Neuronal stem cell (in vitro differentiated cells): ENCODE measurements at regions not wholly inside any gene's neighbourhood (a gene's known extent, or its start where the extent isn't known, plus 50 kb on each side); places are given as distances from the start of the nearest gene placed in this dataset.

Source experiments
- DNase-seq: peaks from one replicate; pipeline ENCODE4 v3.0.0-alpha.2; 2013; ENCODE audit warnings: low spot score
- H2AFZ ChIP-seq: one replicate; pipeline ENCODE4 v1.6.1; 2013; ENCODE audit warnings: mild to moderate bottlenecking, low read length, inconsistent platforms
- H2AK5ac ChIP-seq: 2 replicates; pipeline ENCODE4 v1.6.1; 2013; ENCODE audit warnings: low read depth, mild to moderate bottlenecking, inconsistent platforms, low read length, moderate library complexity, mixed read lengths
- H2BK120ac ChIP-seq: 2 replicates; pipeline ENCODE4 v1.6.1; 2013; ENCODE audit warnings: low read depth, mild to moderate bottlenecking, inconsistent platforms, low read length, moderate library complexity, mixed read lengths
- H2BK12ac ChIP-seq: one replicate; pipeline ENCODE4 v1.6.1; 2013; ENCODE audit warnings: low read length, inconsistent platforms
- H2BK15ac ChIP-seq: 2 replicates; pipeline ENCODE4 v1.6.1; 2013; ENCODE audit warnings: mild to moderate bottlenecking, low read length, inconsistent platforms, mixed read lengths
- H2BK5ac ChIP-seq: one replicate; pipeline ENCODE4 v1.6.1; 2013; ENCODE audit warnings: inconsistent platforms, mild to moderate bottlenecking, low read length, moderate library complexity
- H3K14ac ChIP-seq: one replicate; pipeline ENCODE4 v1.6.1; 2013; ENCODE audit warnings: low read length, inconsistent platforms
- H3K18ac ChIP-seq: 2 replicates; pipeline ENCODE4 v1.6.1; 2013; ENCODE audit warnings: low read length, inconsistent platforms
- H3K23ac ChIP-seq: 2 replicates; pipeline ENCODE4 v1.6.1; 2013; ENCODE audit warnings: low read depth, mild to moderate bottlenecking, mixed read lengths, low read length, inconsistent platforms; ENCODE audit not compliant: poor library complexity
- H3K27ac ChIP-seq: replicated peaks from 3 replicates; pipeline ENCODE4 v1.5.1; 2013; ENCODE audit warnings: low read length, inconsistent platforms
- H3K27me3 ChIP-seq, 3 experiments: 2 replicates each; pipeline ENCODE4 v1.6.1; 2013; ENCODE audit warnings: low read length in 3 of 3, mild to moderate bottlenecking in 2 of 3, inconsistent platforms in 1 of 3, low read depth in 1 of 3, mixed read lengths in 1 of 3, moderate library complexity in 1 of 3; ENCODE audit not compliant: control insufficient read depth in 3 of 3, insufficient read depth in 3 of 3
- H3K36me3 ChIP-seq, 2 donors: replicated peaks in 1 of 2; 2 replicates each; pipeline ENCODE4 v1.6.1; 2013; ENCODE audit warnings: low read length in 2 of 2; ENCODE audit not compliant: control insufficient read depth in 2 of 2, insufficient read depth in 2 of 2
- H3K4ac ChIP-seq: 2 replicates; pipeline ENCODE4 v1.6.1; 2013; ENCODE audit warnings: inconsistent platforms, mild to moderate bottlenecking, low read length, moderate library complexity
- H3K4me1 ChIP-seq, 2 donors: 1 replicate in 1 of 2; 2 replicates in 1 of 2; pipeline ENCODE4 v1.6.1; 2013; ENCODE audit warnings: low read length in 2 of 2, low read depth in 1 of 2; ENCODE audit not compliant: control insufficient read depth in 2 of 2, insufficient read depth in 1 of 2
- H3K4me2 ChIP-seq: one replicate; pipeline ENCODE4 v1.6.1; 2013; ENCODE audit warnings: mild to moderate bottlenecking, low read length, inconsistent platforms; ENCODE audit not compliant: insufficient read depth, poor library complexity, severe bottlenecking
- H3K4me3 ChIP-seq, 2 donors: 2 replicates each; pipeline ENCODE4 v1.5.1; 2013; ENCODE audit warnings: low read length in 2 of 2, mild to moderate bottlenecking in 2 of 2, inconsistent platforms in 1 of 2, moderate library complexity in 1 of 2
- H3K79me1 ChIP-seq: one replicate; pipeline ENCODE4 v1.6.1; 2013; ENCODE audit warnings: low read depth, mild to moderate bottlenecking, inconsistent platforms, low read length, moderate library complexity
- H3K9ac ChIP-seq: one replicate; pipeline ENCODE4 v1.6.1; 2013; ENCODE audit warnings: mild to moderate bottlenecking, low read depth, low read length, inconsistent platforms; ENCODE audit not compliant: poor library complexity
- H3K9me3 ChIP-seq, 2 donors: replicated peaks in 1 of 2; 2 replicates each; pipeline versions ENCODE3 to v1.6.1; 2013; ENCODE audit warnings: low read length in 2 of 2, mild to moderate bottlenecking in 2 of 2, inconsistent platforms in 1 of 2, low read depth in 1 of 2, mixed read lengths in 1 of 2, moderate library complexity in 1 of 2; ENCODE audit not compliant: control insufficient read depth in 2 of 2, insufficient read depth in 1 of 2
- H4K8ac ChIP-seq: one replicate; pipeline ENCODE4 v1.6.1; 2013; ENCODE audit warnings: low read depth, mild to moderate bottlenecking, inconsistent platforms, low read length, moderate library complexity
- H4K91ac ChIP-seq: one replicate; pipeline ENCODE4 v1.6.1; 2013; ENCODE audit warnings: low read length, low read depth, mild to moderate bottlenecking, inconsistent platforms; ENCODE audit not compliant: poor library complexity
- WGBS, 2 donors: extraction: QIAGEN DNeasy Blood & Tissue Kit; methylation state at CpG; one replicate each; pipeline ENCODE4 v1.1.7; 2013; ENCODE audit warnings: missing lambda C conversion rate in 2 of 2, mixed read lengths in 1 of 2; ENCODE audit not compliant: insufficient read length in 2 of 2, insufficient replicate concordance in 1 of 2; ENCODE audit errors: extremely low coverage in 2 of 2; 5-methylcytosine and 5-hydroxymethylcytosine counted together

GRCh38 chr3:14318646-14319045 lies 83.8 kb upstream of the SLC6A6 start:
- H2BK5ac ChIP-seq = no peak overlapping the region
- no peak overlapping the region for H2AFZ ChIP-seq
- H2BK120ac ChIP-seq = no peak overlapping the region
- DNase-seq = no peak
- peaks cover 0 to 30% (median 0%) of the 10 kb centered on the region in 3 experiments for H3K27me3 ChIP-seq
- H3K4ac ChIP-seq = no peak overlapping the region
- no peak overlapping the region for H2AK5ac ChIP-seq
- peaks cover 0 to 9% of the 10 kb centered on the region in 2 donors for H3K4me1 ChIP-seq
- no peak overlapping the region for H3K27ac ChIP-seq
- H4K8ac ChIP-seq = no peak overlapping the region
- H3K4me3 ChIP-seq = no peak overlapping the region
- no peak overlapping the region for H3K14ac ChIP-seq
- WGBS, 2 donors = no CpG with 5 or more reads among the region's 3 CpGs
- no peak overlapping the region for H3K9ac ChIP-seq
- H3K23ac ChIP-seq = no peak overlapping the region
- no peak overlapping the region for H4K91ac ChIP-seq
- H2BK15ac ChIP-seq = no peak overlapping the region
- H3K79me1 ChIP-seq = no peaks in the 10 kb centered on the region
- H3K9me3 ChIP-seq = no peaks in the 10 kb centered on the region
- no peaks in the 10 kb centered on the region for H3K36me3 ChIP-seq
- H3K18ac ChIP-seq = no peak overlapping the region
- no peak overlapping the region for H3K4me2 ChIP-seq
- H2BK12ac ChIP-seq = no peak overlapping the region

DNA sequence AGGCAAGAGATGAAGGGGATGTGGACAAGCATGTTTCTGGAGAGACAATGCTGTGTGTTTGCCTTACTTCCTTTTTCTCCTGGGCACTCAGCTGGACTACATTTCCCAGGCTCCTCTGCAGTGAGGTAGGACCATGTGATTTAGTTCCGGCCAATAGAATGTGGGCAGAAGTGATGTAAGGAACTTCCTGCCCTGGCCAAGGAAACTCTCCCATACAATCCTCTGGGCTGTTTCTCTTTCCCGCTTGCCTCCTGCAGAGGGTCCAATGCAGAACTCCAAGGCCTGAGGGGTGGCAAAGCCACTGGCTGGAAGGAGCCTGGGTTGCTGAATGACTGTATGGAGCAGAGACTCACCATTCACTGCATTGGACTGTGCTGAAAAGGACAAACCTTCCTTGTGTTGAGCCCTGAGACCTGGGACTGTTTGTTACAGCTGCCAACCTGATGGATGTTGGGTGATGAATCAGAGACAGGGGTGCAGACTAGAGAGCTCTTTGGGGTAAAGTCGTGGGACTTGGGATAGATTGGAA lies 82.7 kb upstream of the SLC6A6 start:
- no peak overlapping the region for H2AK5ac ChIP-seq
- no peak overlapping the region for H2BK120ac ChIP-seq
- peak overlapping the region; percentile 8 for H3K18ac ChIP-seq
- WGBS, 2 donors = no CpG with 5 or more reads among the region's 3 CpGs
- H3K79me1 ChIP-seq = no peaks in the 10 kb centered on the region
- H3K4ac ChIP-seq = no peak overlapping the region
- no peak overlapping the region for H3K23ac ChIP-seq
- no peak overlapping the region for H3K14ac ChIP-seq
- no peaks in the 10 kb centered on the region for H3K9me3 ChIP-seq
- no peak overlapping the region for H2BK15ac ChIP-seq
- H3K27ac ChIP-seq = no peak overlapping the region
- peak overlapping the region; percentile 36 to 39 for H3K4me3 ChIP-seq
- H3K36me3 ChIP-seq = no peaks in the 10 kb centered on the region
- H2BK12ac ChIP-seq = no peak overlapping the region
- H3K9ac ChIP-seq = no peak overlapping the region
- H3K27me3 ChIP-seq = peaks cover 0 to 20% (median 0%) of the 10 kb centered on the region in 3 experiments
- peaks cover 0 to 10% of the 10 kb centered on the region in 2 donors for H3K4me1 ChIP-seq
- peak overlapping the region; percentile 88 for H2AFZ ChIP-seq
- H2BK5ac ChIP-seq = no peak overlapping the region
- DNase-seq = peak; percentile 48
- no peak overlapping the region for H4K91ac ChIP-seq
- H3K4me2 ChIP-seq = no peak overlapping the region
- no peak overlapping the region for H4K8ac ChIP-seq

GRCh38 chr3:14320219-14320618 lies 82.2 kb upstream of the SLC6A6 start:
- Histone ChIP-seq H2BK15ac (peak overlapping the region; percentile 34), H3K36me3 (no peaks in the 10 kb centered on the region), H3K9me3 (no peaks in the 10 kb centered on the region), H3K4ac (no peak overlapping the region), H3K4me3 (peak overlapping the region in 1 of 2 donors; percentile 39), H3K27me3 (peaks cover 0 to 16% (median 0%) of the 10 kb centered on the region in 3 experiments), H4K8ac (no peak overlapping the region), H3K14ac (no peak overlapping the region), H3K9ac (no peak overlapping the region), H4K91ac (no peak overlapping the region), H2BK12ac (no peak overlapping the region), H3K4me1 (peaks cover 0 to 10% of the 10 kb centered on the region in 2 donors), H3K18ac (no peak overlapping the region), H3K4me2 (no peak overlapping the region), H2AFZ (peak overlapping the region; percentile 88), H3K79me1 (no peaks in the 10 kb centered on the region), H2BK120ac (no peak overlapping the region), H3K23ac (no peak overlapping the region), H2AK5ac (peak overlapping the region; percentile 22), H2BK5ac (no peak overlapping the region), H3K27ac (no peak overlapping the region)
- DNase-seq = no peak
- WGBS, 2 donors = no CpG with 5 or more reads among the region's 3 CpGs

DNA sequence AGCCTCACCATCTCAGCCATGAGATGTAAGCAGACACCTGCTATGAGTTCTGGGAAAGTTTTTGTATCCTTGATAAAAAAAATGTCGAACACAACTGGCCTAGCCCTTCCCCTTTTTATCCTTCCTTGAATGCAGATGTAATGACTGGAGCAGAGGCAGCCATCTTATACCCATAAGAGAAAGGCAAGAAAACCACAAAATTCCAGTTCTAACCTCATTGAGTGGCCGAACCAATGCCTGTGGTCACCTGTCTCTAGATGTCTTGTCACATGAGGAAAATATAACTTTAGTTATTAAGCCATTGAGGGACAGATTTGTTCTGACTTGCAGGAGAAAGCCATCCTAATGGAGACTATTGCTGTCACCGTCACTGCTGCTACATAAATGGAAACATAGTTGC lies 80.4 kb upstream of the SLC6A6 start:
- Histone ChIP-seq H3K27ac (no peak overlapping the region), H4K91ac (no peak overlapping the region), H3K4me1 (peaks cover 0 to 10% of the 10 kb centered on the region in 2 donors), H3K4ac (no peak overlapping the region), H3K23ac (no peak overlapping the region), H3K9me3 (no peaks in the 10 kb centered on the region), H3K9ac (no peak overlapping the region), H2BK5ac (no peak overlapping the region), H3K79me1 (no peaks in the 10 kb centered on the region), H3K14ac (no peak overlapping the region), H3K36me3 (no peaks in the 10 kb centered on the region), H2AFZ (no peak overlapping the region), H2BK15ac (no peak overlapping the region), H2BK120ac (no peak overlapping the region), H2BK12ac (no peak overlapping the region), H3K4me3 (no peak overlapping the region), H2AK5ac (no peak overlapping the region), H3K27me3 (peaks cover 0 to 10% (median 0%) of the 10 kb centered on the region in 3 experiments), H4K8ac (no peak overlapping the region), H3K18ac (no peak overlapping the region), H3K4me2 (no peak overlapping the region)
- no peak for DNase-seq
- no CpG with 5 or more reads among the region's 3 CpGs for WGBS, 2 donors
